Psoas muscle (tissue), 7 donors: ENCODE measurements at regions not wholly inside any gene's neighbourhood (a gene's known extent, or its start where the extent isn't known, plus 50 kb on each side); places are given as distances from the start of the nearest gene placed in this dataset.

Experiments used
- ATAC-seq, 4 donors: fragments of 200-7000 bp; cut with Tn5 transposase; one replicate each; pipeline ENCODE4 v1.9.1; 2020; ENCODE audit warnings: moderate library complexity in 3 of 4, mild to moderate bottlenecking in 2 of 4
- DNase-seq, 2 donors: peaks; one replicate each; pipeline ENCODE4 v3.0.0-alpha.2; 2020
- H3K27ac ChIP-seq: fragments of 200-600 bp; one replicate; pipeline ENCODE4 v1.8.0; 2022
- H3K27me3 ChIP-seq, 3 donors: fragments of 200-600 bp in 1 of 3; one replicate each; pipeline versions ENCODE4 v1.6.1 to v1.8.0; 2013 to 2022; ENCODE audit warnings: low read length in 2 of 3, mild to moderate bottlenecking in 2 of 3, moderate library complexity in 1 of 3; ENCODE audit not compliant: insufficient read depth in 3 of 3
- H3K36me3 ChIP-seq, 2 donors: fragments of 200-600 bp in 1 of 2; one replicate each; pipeline versions ENCODE4 v1.6.1 to v1.8.0; 2013 to 2022; ENCODE audit warnings: low read depth in 1 of 2, mild to moderate bottlenecking in 1 of 2, moderate library complexity in 1 of 2; ENCODE audit not compliant: insufficient read depth in 1 of 2
- H3K4me1 ChIP-seq: fragments of 200-600 bp; one replicate; pipeline ENCODE4 v1.8.0; 2022
- H3K4me3 ChIP-seq: fragments of 200-600 bp; one replicate; pipeline ENCODE4 v1.8.0; 2022; ENCODE audit warnings: mild to moderate bottlenecking
- H3K9me3 ChIP-seq: fragments of 200-600 bp; one replicate; pipeline ENCODE4 v1.8.0; 2022
- CTCF ChIP-seq: fragments of 200-600 bp; IDR thresholded peaks from one replicate; pipeline ENCODE4 v1.8.0; 2022; ENCODE audit warnings: antibody characterized with exemption
- WGBS, 3 donors: extraction: QIAGEN DNeasy Blood & Tissue Kit; methylation state at CpG; one replicate each; pipeline versions ENCODE4 v1.1.6 to v1.1.7; 2013; 5-methylcytosine and 5-hydroxymethylcytosine counted together
- intact Hi-C, 2 donors: fragments of 100-400 bp; cut with DNase I; formaldehyde crosslinking; loops; one replicate each; pipeline versions ENCODE4 v1.11.0 to v1.14.2; 2022
- donor health status: healthy with polysubstance abuse.
- donor health status: DM: no; HTN: no; CAD: no; lungs with moderate emphysema.
- donor health status: Bipolar disorder and iron deficiency.
- donor health status: healthy.
- donor health status: DM: yes; HTN: yes; CAD: no.
- donor health status: DM: no; HTN: no; CAD: no.
- donor health status: DM: yes; HTN: yes; CAD: no.

DNA sequence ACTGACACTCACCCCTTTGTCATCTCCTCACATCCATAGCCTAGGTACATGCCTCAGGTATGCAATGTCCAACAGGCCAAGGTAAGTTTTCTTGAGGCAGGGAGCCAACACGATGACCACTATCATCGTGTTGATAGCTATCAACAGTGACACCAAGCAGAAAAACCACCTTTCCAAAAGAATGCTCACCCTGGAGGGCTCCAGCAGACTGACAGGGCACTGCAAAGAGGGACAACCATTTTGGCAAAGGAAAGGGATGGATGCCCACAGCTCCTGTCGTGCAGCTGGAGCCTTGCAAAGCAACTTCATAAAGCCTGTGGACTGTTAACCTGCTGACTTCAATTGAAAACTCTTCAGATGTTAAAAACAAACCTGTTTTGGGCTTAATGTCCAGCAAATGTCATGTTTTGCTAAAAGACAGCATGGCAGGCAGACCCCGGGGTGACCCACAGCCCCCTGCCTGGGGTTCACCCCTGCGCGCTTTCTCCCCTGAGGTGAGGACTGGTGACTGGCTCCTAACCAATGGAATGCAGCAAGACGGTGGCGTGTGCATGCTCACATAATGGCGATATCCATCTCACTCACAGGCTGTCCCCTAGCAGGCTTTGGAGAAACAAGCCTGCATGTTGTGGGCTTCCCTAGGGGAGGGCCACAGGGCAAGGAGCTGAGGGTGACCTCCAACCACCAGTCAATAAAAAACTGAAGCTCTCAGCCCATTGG lies 293.8 kb downstream of the TCERG1L start:
- no peak for TF ChIP-seq CTCF
- DNase-seq (no peak), ATAC-seq (no peak)
- 88 to 90% (median 89%) methylated on average over 9 of the region's 9 CpGs for WGBS, 3 donors
- Histone ChIP-seq H3K4me1 (no peaks in the 10 kb centered on the region), H3K27me3 (peaks cover 0 to 3% (median 0%) of the 10 kb centered on the region in 3 donors), H3K27ac (no peak overlapping the region), H3K9me3 (no peaks in the 10 kb centered on the region), H3K36me3 (no peaks in the 10 kb centered on the region), H3K4me3 (no peak overlapping the region)
- intact Hi-C loops = no loop called here

- Histone ChIP-seq H3K36me3 (no peaks in the 10 kb centered on the region), H3K27ac (no peak overlapping the region), H3K4me3 (no peak overlapping the region), H3K4me1 (no peaks in the 10 kb centered on the region), H3K9me3 (no peaks in the 10 kb centered on the region), H3K27me3 (peaks cover 0 to 3% (median 0%) of the 10 kb centered on the region in 3 donors)
- intact Hi-C loops = no loop called here
- WGBS, 3 donors = 59 to 71% (median 64%) methylated on average over 14 of the region's 14 CpGs
- ATAC-seq = no peak
- TF ChIP-seq CTCF = no peak
- DNase-seq = no peak
Observed at GRCh38 chr10:131018886-131019500, 292.5 kb downstream of the TCERG1L start.

DNA sequence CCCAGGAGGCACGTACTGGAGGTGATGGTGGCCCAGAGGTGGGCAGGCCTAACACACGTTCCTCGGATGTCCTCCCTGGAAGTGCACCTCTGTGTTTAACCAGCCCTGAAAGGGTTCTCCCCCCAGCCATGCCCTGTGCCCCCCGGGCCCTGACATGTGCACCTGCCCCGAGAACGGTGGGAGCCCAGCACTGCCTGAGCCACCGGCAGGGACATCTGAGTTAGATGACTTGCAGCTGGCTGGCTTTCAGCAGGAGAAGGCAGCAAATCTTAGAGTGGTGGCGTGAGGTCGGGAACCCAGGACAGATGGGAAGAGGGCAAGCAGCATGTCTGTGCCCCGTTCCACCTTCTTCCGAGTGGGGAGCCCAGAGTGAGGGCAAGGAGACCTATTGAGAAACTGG lies 291.8 kb downstream of the TCERG1L start:
- no peaks in the 10 kb centered on the region for H3K4me1 ChIP-seq
- DNase-seq (no peak), ATAC-seq (no peak)
- no peak overlapping the region for H3K4me3 ChIP-seq
- 70 to 75% (median 70%) methylated on average over 11 of the region's 11 CpGs for WGBS, 3 donors
- TF ChIP-seq CTCF = no peak
- no peaks in the 10 kb centered on the region for H3K36me3 ChIP-seq
- H3K27ac ChIP-seq = no peak overlapping the region
- intact Hi-C loops = no loop called here
- no peaks in the 10 kb centered on the region for H3K9me3 ChIP-seq
- H3K27me3 ChIP-seq = peaks cover 0 to 3% (median 0%) of the 10 kb centered on the region in 3 donors

DNA sequence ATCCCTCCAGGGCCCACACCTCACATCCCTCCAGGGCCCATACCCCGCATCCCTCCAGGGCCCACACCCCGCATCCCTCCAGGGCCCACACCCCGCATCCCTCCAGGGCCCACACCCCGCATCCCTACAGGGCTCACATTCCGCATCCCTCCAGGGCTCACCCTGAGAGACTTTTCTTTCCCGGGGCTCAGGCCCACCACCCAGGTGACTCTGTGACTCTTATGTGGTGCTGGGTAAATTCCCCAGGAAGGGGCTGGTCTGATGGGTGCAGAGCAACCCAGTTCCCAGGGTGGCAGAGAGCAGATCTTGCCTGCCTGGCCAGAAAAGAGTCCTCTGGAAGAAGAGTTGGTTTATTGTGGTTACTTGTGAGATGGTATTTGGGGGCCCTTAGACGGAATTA lies 290.7 kb downstream of the TCERG1L start:
- H3K4me1 ChIP-seq = no peaks in the 10 kb centered on the region
- ATAC-seq (no peak), DNase-seq (no peak)
- intact Hi-C loops = no loop called here
- H3K4me3 ChIP-seq = no peak overlapping the region
- H3K9me3 ChIP-seq = no peaks in the 10 kb centered on the region
- no peak for TF ChIP-seq CTCF
- no peak overlapping the region for H3K27ac ChIP-seq
- H3K36me3 ChIP-seq = no peaks in the 10 kb centered on the region
- peaks cover 0 to 3% (median 0%) of the 10 kb centered on the region in 3 donors for H3K27me3 ChIP-seq
- WGBS, 3 donors = 84 to 90% (median 86%) methylated on average over 7 of the region's 7 CpGs
